Stimulated activated CD4-positive, alpha-beta T cell treated with anti-CD3 and anti-CD28 coated beads, Interleukin-1b, Interleukin-23, amount 100 ng/mL, for 1 hour (primary cell): ENCODE measurements at regions not wholly inside any gene's neighbourhood (a gene's known extent, or its start where the extent isn't known, plus 50 kb on each side); places are given as distances from the start of the nearest gene placed in this dataset.

ENCODE experiments used
- DNase-seq, 2 donors: peaks; one replicate each; pipeline ENCODE4 v3.0.0-alpha.2; 2020; ENCODE audit warnings: low read depth in 2 of 2

DNA sequence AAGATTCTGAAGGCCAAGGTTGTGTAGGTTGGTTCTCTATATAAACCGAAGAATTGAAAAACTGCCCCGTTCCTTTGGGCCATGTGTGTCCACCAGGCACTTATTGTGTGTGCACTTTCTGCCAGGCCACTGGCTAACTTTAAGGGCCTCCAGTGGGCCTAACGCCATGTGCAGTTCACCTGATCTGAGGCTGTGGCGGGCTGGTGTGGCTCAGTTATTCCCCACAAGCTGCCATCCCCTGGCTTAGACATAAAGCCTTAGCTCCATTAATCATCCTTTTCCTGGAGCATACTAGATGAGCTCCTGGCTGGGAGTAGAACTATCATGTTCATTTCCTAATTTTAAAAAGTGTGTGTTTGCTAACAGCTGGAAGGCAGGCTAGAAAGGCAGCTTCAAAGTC, 304.1 kb upstream of the TNP1 start:
- no peak for DNase-seq

DNA sequence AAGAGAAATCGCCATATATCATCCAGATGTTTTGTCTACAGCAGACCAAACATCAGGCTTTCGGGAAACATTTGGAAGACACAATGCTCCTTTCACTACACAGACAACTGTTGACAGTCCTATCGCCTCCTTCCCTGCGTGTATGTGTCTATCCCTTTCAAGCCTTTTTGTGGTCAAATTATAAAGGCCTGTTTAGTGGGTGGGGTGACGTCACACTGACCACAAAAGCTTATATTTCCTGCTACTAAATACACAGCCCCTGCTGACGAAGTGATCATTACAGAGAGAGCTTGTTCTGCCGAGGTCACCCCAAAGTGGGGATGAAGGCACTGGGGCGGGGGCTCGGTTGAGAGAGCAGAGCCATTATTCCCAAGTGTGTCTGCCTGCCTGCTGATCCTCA, 302.7 kb upstream of the TNP1 start:
- DNase-seq = no peak

DNA sequence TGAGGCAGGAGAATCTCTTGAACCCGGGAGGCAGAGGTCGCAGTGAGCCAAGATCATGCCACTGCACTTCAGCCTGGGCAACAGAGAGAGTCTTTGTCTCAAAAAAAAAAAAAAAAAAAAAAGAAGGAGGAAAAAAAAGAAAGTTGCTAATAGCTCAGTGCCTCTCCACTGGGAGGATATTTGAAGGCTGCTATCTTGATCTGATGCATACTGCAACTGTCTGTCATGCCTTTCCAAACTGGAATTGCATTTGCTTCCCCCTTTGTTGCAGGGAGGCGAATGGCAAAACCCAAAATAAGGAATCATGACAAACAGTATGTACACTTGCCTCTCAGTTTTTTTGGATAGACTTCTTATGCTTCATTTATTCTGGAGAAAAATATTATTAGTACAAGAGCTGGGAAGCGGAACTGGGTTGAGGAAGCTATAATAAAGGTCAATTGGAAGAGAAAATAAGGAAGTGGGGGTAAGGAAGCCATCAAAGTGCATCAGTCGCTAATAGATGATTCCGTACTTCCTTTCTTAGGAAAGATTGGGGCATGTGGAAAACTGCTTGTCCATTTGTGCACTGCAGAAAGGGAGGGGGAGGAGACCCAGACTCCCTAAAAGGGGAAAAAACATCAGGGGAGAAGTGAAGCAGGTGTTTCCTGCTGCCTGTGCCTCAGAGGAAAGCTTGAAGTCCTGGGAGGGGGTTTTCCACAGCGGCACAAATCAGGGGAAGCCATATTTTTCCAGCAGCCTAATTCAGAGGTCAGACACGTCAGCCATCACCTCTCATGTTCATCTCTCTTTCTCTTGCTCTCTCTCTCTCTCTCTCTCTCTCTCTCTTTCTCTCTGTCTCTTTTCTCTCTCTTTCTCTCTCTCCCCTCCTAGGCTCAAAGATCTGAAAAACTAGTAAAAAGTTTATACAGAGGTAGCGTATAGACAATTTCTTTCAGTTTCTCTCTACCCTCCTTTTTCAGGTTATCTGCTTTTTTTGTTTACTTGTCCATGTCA, 301.4 kb upstream of the TNP1 start:
- DNase-seq = no peak

DNA sequence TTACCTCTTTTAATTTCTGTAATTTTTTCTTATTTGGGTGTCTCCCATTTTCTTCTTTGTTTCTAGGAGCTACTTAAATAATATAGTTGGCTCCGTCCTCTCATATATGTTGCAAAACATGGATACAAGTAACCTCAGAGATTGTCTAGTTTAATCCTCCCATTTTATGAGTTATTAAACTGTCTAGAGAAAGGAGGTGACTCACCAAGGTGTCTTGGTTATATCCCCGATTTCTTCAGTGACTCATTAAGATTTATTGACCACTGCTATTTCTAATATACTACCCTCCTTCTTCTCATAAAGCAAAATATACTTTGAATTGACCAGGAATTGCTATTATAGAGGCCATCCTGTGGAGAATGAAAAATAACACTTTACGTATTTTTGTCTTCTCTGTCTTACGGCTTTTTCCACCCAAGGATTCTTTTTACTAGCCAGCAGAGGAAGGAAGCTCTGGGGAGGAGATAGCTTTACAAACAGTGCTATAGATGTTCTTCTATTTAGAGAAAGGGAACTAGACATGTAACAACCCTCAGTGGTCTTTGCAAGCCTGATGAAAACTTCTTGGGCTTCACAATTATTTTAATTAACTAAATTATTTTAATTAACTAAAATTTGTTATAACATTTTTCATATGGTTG, 300.4 kb upstream of the TNP1 start:
- no peak for DNase-seq

DNA sequence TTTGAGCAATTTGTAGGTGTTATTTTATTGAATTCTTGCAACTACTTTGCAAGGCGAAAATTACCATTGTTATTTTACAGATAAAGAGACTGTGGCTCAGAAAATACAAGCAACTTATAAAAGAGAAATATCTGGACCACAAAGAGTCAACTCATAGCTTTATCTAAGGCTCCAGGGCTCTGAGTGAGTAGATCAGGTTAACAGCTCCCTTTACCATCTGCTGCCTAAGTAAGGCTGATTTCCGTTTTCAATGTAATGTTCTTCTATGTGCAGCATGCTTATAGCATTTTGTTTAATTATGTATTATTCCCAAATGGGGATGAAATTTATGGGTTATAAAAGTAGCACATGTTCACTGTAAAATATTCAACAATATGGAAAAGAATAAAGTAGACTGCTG, 299.1 kb upstream of the TNP1 start:
- no peak for DNase-seq

DNA sequence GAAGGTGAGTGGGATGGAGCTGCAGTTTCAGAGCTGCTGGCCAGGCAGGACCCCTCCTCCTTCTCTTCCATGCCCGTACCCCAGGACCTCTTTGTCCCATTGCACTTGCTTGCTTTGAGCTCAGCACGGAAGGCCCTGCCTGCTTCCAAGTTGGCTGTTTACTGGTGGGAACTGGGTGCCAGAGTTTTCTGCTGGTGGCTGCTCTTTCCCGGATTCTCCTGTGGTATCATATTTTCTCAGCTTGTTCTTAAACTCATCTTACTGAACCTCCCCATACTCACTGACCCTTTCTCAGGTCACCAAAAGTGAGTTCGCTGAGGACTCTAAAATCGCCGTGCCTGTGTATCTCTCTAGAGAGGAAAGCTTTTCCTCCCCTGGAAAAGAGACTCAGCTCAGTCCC, 297.7 kb upstream of the TNP1 start:
- no peak for DNase-seq

DNA sequence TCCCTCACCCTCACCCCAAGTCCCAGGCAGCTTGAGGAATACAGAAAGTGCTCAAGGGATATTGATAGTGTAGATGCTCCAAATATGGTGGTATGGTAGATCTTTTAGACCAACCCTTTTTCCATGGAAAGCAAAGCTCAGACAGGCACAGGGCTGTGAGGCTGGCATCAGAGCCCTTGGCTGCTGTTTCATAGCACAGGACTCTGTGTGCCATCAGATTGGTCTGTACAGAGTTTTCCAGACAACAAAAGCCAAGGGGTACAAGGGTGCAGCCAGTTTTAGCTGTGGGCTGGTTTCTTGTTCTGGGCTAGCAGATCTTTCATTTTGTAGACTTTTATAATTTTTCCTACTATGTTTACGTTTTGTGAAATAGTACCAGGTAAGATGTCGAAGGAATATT, 296.9 kb upstream of the TNP1 start:
- DNase-seq = no peak

DNA sequence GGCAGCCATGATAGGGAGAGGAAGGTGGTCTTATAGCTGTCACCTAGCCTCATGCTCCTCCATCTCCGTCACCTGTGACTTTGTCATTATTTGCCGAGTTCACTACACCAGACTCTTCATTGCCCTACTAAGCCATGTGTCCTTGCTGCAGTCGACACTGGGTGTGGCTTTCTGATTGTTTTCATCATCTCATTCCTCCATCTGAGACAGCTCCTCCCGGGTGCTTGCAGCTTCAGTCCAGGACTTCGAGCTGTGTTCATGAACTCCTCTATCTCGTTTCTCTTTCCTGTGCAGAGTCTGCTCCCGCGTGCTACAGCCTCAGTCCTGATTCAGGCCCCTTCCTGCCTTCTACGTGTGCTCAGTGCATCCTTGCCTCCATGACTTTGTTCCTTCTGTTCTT, 295.1 kb upstream of the TNP1 start:
- DNase-seq = no peak

DNA sequence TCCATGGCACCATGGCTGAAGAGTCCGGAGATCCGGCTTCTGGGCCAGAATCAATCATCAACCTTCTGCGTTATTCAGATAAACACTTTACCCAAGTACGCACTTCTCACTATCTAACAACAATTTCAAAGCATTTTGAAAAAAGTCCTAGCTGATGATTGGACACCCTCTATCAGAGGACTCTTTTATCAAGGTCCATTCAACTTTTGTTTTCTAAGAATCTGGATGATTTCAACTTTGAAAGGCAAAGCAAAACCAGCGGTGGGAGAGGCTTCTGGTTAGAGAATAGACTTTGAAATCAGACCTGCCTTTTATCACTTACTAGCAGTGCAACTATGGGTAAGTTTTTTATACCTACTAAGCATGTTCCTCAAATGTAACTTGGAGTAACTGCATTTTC, 293.6 kb upstream of the TNP1 start:
- DNase-seq = no peak

DNA sequence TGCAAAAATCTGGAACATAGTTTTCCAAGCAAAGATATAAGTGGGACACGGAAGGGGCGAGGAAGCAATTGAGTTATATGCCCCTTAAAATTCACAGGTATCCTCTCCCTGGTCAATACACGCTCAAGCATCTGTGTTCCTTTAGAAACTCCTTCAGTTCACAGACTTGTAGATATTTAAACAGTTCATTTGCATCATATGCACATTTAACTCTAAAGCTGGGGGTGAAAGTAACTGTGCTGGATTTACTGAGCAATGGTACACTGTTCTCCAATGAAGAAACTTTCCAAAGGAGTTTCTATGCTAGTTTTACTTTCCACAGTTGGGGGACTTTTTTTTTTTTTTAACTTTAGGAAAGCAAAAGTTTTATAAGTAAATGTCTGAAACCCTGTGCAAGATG, 293.0 kb upstream of the TNP1 start:
- DNase-seq = no peak

DNA sequence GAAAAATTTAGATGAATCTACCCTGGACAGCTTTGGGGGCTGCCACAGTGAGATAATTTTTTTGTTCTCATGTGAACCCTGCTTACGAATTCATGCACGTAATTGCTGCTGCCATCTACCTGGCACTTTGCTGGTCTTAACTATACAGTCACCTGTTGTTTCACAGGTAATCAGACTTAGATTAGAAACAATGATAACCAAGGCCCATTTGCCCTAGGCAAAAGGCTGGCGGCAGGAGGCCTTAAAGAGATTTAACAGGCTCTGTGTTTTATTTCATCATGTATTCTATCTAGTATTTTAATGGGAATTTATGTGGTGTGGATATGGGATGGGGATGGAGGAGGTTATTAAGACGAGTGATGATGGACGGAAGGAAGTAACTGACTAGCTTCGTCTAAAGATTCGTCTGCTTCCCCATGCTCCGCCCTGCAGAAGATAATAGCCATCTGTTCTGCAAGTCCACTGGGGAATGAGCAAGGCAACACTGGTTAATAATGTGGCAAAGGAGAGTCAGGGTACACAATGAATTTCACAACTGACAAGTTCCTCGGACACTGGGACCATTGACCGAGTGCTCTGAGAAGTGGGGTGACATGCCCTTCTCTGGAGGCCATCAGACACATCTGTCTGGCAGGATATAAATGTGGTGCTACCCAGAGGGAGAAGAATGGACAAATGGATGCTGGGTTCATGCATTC, 291.8 kb upstream of the TNP1 start:
- no peak for DNase-seq

DNA sequence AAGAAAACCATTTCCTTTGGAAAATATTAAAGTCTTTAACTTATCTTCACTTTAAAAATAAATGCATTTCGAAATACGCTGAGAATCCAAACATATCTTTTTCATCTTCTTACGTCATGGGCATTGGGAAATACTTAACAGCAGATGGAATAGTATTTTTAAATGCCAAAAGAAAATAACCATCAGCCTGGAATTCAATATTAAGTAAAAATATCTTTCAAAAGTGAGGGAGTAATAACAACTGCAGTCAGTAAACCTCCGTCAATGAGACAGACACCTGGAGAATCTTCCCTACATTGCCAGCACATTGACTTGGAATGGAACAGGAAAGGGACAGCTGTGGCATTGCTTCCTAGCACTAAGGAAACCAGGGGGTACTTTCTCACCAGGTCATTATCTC, 290.4 kb upstream of the TNP1 start:
- DNase-seq = no peak

DNA sequence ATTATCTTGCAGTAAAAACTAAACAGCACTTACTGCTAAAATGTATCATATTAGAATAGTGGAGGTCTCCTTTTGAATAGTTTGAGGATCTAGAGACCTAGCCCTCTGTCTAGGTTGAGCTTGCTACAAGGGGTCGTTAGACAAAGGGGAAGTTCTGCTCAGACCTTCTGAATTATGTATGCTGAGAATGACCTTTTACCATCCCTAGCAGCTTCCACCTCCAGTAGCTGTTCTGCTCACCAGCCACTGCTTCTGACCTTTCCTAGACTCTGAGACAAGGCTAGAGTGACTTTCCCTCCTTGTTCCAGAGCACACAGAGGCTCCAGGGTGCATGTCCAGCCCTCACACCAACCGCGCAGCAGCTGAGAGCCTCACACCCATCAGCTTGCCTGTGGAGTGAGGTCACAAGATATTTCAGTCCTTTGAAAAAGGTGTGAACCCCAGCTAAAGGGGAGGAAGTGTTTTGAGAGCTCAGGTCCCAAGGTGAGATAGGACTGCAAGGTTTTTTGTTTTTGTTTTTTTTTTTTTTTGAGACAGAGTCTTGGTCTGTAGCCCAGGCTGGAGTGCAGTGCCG, 289.3 kb upstream of the TNP1 start:
- DNase-seq = no peak

DNA sequence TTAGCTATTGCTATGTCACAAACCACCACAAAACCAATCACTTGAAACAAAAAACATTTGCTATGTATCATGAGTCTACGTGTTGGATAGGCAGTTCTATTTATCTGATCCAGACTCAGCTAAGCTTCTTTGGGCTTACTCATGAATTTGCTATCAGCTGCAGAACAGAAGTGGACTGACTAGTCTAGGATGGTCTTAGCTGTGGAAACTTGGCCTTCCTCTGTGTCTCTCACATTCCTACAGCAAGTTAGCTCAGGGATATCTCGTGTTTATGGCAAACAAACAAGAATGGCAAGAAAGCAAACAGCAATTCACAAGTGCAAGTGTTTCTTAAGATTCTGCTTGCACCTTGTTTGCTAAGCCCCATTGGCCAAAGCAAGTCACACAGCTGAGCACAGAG, 288.0 kb upstream of the TNP1 start:
- no peak for DNase-seq

DNA sequence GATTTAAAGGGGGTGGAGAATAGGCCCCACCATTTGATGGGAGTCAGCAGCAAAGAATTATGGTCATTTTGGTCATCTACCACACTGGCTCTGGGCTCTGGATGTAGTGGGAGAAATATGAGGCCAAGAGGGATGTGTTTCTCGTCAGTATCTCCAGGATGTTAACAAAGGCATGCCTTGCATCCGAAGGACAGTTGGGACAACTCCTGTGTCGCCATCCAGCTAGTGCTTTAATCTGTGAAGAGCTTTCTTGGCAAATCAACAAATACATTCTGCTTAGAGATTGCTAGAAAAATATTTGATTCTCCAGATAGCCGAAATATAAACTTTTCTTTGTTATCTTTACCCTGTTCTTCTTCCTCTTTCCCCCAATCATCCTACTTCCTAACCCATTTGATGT, 287.1 kb upstream of the TNP1 start:
- no peak for DNase-seq

DNA sequence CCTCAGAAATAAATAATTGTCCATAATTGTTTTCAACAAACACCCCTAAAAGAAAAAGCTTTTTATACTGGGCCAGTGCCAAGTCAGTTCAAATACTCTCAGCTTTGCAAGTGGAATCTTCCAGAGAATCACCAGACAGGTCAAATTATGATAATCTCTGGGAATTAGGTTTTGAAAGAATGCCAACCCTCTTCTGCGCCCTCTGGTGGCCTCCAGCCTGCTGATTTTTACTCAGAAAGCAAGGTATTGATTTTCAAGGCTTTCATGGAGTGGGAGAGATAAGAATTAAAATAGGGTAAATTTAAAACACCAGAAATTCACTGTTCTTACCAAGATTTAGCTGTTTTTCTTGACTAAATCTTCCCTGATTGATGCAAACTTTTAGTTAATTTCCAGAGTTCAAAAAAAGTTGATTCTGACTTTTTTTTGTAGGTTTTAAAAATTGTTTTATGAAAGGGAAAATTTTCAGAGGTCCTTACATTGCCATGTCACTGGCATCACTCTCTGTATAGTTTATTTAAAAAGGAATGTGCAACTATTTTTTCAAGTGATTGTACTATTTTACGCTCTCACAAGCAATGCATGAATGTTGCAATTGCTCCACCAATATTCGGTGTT, 282.9 kb upstream of the TNP1 start:
- DNase-seq = no peak

DNA sequence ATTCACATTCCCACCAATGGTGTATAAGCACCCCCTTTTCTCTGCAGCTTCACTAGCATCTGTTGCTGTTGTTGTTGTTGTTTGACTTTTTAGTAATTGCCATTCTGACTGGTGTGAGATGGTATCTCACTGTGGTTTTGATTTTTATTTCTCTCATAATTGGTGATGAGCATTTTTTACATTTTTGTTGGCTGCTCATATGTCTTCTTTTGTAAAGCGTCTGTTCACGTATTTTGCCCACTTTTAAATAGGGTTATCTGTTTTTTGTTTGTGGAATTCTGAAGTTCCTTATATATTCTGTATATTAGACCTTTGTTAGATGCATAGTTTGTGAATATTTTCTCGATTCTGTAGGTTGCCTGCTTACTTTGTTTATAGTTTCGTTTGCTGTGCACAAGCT, 278.4 kb upstream of the TNP1 start:
- no peak for DNase-seq

DNA sequence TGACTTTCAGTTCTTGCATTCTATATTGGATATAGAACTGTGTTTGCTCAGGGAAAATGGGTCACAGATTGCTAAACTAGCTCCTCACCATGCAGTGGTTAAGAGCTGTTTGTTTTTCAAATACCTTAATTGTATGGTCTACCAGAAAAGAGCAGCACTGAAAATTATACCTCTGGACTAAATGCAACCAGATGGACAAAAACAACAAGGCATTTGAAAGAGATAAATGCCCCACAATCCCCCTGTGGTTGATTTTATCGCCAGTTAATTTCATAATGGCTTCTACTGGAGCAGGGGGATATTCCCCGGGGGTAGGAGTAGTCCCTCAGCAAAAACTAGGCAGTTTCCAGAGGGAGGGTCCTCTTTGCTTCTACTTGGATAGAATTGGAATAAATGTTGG, 267.9 kb upstream of the TNP1 start:
- no peak for DNase-seq

DNA sequence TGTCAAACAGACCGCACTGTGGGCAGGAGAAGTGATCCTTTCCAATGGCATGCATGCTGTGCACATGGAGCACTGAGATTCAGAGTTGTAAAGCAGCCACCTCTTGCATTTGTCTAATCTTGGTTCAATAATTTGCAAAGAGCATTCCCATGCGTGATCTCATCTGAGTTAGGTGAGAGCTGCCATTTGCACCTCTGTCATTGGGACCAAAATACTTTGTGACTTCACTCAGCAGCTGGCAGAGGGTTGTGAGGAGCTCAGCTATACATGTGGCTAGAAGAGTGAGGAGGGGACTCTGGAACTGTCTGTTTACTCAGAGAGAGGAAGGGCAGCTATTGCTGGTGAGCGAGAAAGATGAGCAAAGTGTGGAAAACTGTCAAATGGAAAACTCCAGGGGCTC, 265.1 kb upstream of the TNP1 start:
- no peak for DNase-seq

DNA sequence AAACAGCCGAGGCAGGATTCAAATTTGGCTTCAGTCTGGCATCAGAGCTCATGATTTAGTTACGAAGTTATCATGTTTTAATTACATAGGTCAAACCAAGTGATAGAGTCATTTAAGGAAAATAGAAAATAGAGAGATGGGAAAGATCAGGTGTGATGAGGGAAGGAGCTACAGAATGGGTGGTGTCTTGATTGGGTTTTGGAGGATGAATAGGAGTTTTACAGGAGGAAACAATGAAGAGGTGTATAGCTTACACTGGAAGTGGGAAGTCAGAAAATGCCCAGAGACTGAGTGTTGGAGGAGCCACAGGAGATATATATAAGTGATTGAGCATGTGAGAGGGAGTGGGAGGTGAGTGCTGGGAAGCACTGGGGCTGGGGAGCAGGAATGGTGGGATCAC, 264.2 kb upstream of the TNP1 start:
- no peak for DNase-seq

DNA sequence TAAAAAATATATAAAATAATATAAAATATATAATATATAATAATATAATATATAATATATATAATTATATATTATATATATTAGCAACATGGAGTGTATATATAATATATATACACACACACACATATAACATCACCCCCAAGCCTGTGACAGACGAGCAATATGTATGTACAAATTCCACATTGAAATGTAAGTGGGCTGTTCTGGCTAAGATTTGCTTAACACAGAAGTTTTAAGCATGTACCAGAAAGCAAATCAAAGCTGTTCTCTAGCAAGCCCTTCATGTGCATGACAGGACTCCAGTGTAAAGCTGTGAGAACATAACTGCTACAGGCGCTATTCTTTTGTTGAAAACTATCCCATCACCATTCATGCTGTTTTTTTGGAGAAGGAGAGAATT, 261.7 kb upstream of the TNP1 start:
- no peak for DNase-seq

DNA sequence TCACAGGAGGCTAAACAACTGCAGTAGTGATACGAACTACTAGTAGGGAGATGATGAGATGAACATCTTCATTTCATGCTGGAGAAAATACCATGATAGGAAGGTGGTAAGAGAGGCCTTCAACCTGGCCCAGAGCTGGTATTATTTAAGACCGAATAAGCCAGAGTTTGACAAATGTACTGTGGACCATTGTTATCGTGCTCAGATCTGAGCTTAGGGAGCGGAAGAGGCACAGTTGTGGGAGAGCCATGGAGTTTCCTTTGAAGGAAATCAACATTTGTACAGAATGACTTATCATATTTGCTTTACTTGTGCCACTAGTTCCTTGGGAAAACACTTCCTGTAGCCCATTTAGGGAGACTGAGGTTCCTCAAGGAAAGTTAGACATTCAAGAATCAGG, 260.6 kb upstream of the TNP1 start:
- DNase-seq = no peak
